ENCODE measurements at regions not wholly inside any gene's neighbourhood (a gene's known extent, or its start where the extent isn't known, plus 50 kb on each side); places are given as distances from the start of the nearest gene placed in this dataset.

GRCh38 chr5:61779743-61780142 lies 447.7 kb downstream of the ZSWIM6 start:
- no peak for DNase-seq (ENCODE audit: low read depth)
- no peak overlapping the region for H3K4me3 ChIP-seq (ENCODE audit: low read depth, low read length)
- TF ChIP-seq POLR2A (IDR thresholded peaks at IDR 0.05; ENCODE audit: extremely low read depth, insufficient read length) = no peak
- no peak for TF ChIP-seq CTCF (IDR thresholded peaks at IDR 0.05; ENCODE audit: low read depth, low read length)
- no peak for TF ChIP-seq MYC (IDR thresholded peaks at IDR 0.05; ENCODE audit: low read depth, low read length)
- no peak for TF ChIP-seq MAX (IDR thresholded peaks at IDR 0.05; ENCODE audit: low read depth, low read length)

- no peak overlapping the region for H3K4me3 ChIP-seq (ENCODE audit: low read depth, low read length)
Observed at GRCh38 chr5:61783481-61783880, 451.4 kb downstream of the ZSWIM6 start.

GRCh38 chr5:61784341-61784740 lies 452.3 kb downstream of the ZSWIM6 start:
- no peak for DNase-seq (ENCODE audit: low read depth)

More at GRCh38 chr5:61783481-61783880, 451.4 kb downstream of the ZSWIM6 start:
- TF ChIP-seq MYC (IDR thresholded peaks at IDR 0.05; ENCODE audit: low read depth, low read length) (no peak), POLR2A (IDR thresholded peaks at IDR 0.05; ENCODE audit: extremely low read depth, insufficient read length) (no peak), CTCF (IDR thresholded peaks at IDR 0.05; ENCODE audit: low read depth, low read length) (no peak), MAX (IDR thresholded peaks at IDR 0.05; ENCODE audit: low read depth, low read length) (no peak)
- DNase-seq (ENCODE audit: low read depth) = no peak

GRCh38 chr5:61788548-61788947 lies 456.5 kb downstream of the ZSWIM6 start:
- TF ChIP-seq POLR2A (IDR thresholded peaks at IDR 0.05; ENCODE audit: extremely low read depth, insufficient read length) = no peak
- TF ChIP-seq MAX (IDR thresholded peaks at IDR 0.05; ENCODE audit: low read depth, low read length) = no peak
- TF ChIP-seq CTCF (IDR thresholded peaks at IDR 0.05; ENCODE audit: low read depth, low read length) = no peak
- TF ChIP-seq MYC (IDR thresholded peaks at IDR 0.05; ENCODE audit: low read depth, low read length) = no peak
- no peak overlapping the region for H3K4me3 ChIP-seq (ENCODE audit: low read depth, low read length)
- DNase-seq (ENCODE audit: low read depth) = no peak

More at GRCh38 chr5:61784341-61784740, 452.3 kb downstream of the ZSWIM6 start:
- TF ChIP-seq MAX (IDR thresholded peaks at IDR 0.05; ENCODE audit: low read depth, low read length) (no peak), CTCF (IDR thresholded peaks at IDR 0.05; ENCODE audit: low read depth, low read length) (no peak), MYC (IDR thresholded peaks at IDR 0.05; ENCODE audit: low read depth, low read length) (no peak), POLR2A (IDR thresholded peaks at IDR 0.05; ENCODE audit: extremely low read depth, insufficient read length) (no peak)
- H3K4me3 ChIP-seq (ENCODE audit: low read depth, low read length) = no peak overlapping the region

- no peak overlapping the region for H3K4me3 ChIP-seq (ENCODE audit: low read depth, low read length)
- DNase-seq (ENCODE audit: low read depth) = no peak
- TF ChIP-seq MAX (IDR thresholded peaks at IDR 0.05; ENCODE audit: low read depth, low read length) = no peak
- TF ChIP-seq MYC (IDR thresholded peaks at IDR 0.05; ENCODE audit: low read depth, low read length) = no peak
- TF ChIP-seq POLR2A (IDR thresholded peaks at IDR 0.05; ENCODE audit: extremely low read depth, insufficient read length) = no peak
- no peak for TF ChIP-seq CTCF (IDR thresholded peaks at IDR 0.05; ENCODE audit: low read depth, low read length)
Observed at GRCh38 chr5:61790007-61790406, 457.9 kb downstream of the ZSWIM6 start.

- DNase-seq (ENCODE audit: low read depth) = no peak
- no peak overlapping the region for H3K4me3 ChIP-seq (ENCODE audit: low read depth, low read length)
- TF ChIP-seq CTCF (IDR thresholded peaks at IDR 0.05; ENCODE audit: low read depth, low read length) (no peak), MAX (IDR thresholded peaks at IDR 0.05; ENCODE audit: low read depth, low read length) (no peak), MYC (IDR thresholded peaks at IDR 0.05; ENCODE audit: low read depth, low read length) (no peak), POLR2A (IDR thresholded peaks at IDR 0.05; ENCODE audit: extremely low read depth, insufficient read length) (no peak)
Observed at GRCh38 chr5:61790678-61791077, 458.6 kb downstream of the ZSWIM6 start.

Data from NB4 (cell line).